Inflammatory macrophage treated with lipopolysaccharide for 4 hours (primary cell): ENCODE measurements at regions not wholly inside any gene's neighbourhood (a gene's known extent, or its start where the extent isn't known, plus 50 kb on each side); places are given as distances from the start of the nearest gene placed in this dataset.
"Not testable (repeated sequence)": the region's sequence is repeated elsewhere in the genome, so short reads cannot be mapped to it uniquely, and the experiment has no call there.

Experiments used
- DNase-seq: peaks from one replicate; pipeline ENCODE4 v3.0.0-alpha.2; 2020

DNA sequence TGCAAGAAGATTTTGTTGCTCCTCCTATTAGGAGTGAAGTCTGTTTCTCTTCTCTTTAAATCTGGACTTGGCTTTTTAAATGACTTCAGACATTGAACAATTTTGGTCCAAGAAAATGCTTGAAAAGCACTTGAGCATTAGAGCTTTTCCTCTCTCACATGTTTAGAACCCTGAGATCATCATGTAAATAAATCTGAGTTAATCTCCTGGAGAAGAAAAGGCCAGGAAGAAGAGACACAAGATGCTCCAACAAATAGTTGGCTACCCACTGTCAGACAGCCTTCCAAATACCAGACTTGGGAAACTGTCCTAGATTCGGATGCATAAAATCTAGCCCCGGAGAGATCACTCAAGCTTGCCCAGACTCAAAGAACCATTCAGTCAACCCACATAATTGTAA is 1353.1 kb upstream of the ADGRL4 start:
- no peak for DNase-seq

DNA sequence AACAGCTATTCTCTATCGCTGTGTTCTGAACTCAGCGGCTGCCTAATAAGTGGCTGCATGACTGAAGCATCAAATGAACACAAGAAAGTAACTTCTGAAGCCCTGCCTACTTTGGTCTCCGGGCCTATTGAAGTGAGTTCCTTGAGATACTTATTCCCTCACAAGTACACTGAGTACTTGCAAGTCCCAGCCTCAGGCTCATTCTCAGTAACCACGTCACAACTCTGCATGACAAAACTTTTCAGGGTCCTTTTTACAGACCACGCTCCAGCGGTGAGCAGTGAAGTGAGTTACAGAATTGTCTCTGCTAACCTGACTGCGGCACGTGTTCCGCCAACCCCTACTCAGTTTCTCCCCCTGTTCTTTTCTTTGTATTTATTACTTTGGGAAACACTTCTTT is 1342.7 kb upstream of the ADGRL4 start:
- no peak for DNase-seq

DNA sequence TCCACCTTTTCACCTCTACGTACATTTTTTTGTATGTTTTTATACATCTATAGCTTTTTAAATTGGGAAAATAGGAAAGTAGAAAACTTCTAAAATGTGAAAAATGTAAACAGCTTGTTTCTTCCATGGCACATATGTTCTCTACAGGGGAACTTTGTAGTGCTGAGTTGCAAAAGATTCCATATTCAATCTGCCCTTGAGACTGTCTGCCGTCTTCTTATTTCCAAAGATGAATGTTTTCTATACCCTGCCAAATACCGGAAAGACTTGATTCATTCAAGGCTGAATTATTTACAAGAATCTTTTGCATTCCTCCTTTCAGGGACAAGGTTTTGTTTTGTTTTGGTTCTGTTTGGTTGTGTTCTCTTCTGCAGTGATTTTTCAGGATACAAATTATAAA is 1334.5 kb upstream of the ADGRL4 start:
- DNase-seq: no peak

DNA sequence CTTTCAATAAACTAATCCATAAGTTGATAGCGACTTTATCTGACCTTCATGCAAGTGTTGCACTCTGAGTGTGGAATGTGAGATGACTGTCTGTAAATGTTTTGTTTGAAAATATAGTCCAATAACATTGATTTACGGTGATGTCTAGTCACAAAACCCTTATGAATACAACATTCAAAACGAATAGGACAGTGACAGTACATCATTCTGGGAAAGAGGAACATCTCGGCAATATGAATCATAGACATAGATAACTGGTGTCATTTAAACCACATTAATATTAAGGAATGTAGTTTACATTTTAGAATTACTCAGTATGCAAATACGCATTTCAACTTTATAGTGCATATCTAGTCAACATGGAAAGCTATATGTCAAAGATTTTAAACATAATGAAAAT is 1311.6 kb upstream of the ADGRL4 start:
- no peak for DNase-seq

DNA sequence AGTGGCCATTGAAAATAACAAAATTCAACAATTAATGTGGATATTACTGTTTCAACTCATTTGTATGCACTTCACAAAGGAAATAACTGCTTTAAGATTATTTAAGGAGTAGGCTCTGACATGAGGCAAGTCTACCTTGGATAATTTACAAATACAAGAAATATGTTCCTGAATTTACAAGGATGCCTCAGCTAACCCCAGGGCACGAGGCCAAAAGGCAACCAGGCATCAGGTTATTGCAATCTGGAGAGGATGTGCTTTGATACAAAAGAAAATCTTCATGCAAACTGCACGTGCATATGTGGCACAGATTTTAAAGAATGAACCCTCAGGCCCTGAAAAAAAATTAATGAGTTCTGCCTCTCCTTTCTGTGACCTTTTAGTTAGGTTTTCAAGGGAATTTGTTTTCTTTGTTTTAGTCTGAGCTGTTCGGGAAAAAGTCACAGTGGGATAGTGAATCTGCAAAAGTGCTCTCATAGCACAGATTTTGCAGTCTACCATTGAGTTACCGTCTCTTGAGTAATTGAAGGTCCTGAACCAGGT is 1304.2 kb upstream of the ADGRL4 start:
- no peak for DNase-seq

DNA sequence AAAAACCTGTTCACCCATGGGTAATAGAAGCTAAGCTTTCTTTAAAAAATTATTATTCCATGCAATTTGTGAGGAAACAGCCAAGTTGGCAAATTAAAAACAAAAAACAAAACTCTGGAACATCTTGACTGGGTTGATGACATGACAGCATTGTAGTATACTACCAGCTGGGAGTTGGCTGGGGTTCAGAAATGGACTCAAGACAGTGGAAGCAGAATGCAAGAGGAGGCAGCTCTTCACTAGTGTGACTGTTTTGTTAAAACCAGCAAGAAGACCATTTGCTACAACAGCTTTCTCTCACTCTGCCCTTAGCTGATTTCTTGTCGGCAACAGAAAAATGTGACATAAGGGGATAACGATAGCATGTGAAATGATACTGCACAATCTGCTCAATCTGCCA is 1298.9 kb upstream of the ADGRL4 start:
- no peak for DNase-seq

DNA sequence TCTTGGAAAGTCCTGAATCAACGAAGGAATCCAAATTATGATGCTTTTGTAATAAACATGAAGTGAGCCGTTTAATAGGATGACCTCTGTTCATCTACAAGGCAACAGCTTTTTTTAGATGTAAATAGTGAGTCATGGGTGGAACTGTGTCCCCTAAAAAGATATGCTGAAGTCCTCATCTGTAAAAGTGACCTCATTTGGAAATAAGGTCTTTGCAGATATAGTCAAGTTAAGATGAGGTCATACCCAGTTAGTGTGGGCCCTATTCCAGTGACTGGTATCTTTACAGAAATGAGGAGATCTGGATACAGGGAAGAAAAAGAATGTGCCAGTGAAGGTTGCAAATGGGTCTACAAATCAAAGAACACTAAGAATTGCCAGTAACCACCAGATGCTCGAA is 1287.3 kb upstream of the ADGRL4 start:
- DNase-seq: no peak

DNA sequence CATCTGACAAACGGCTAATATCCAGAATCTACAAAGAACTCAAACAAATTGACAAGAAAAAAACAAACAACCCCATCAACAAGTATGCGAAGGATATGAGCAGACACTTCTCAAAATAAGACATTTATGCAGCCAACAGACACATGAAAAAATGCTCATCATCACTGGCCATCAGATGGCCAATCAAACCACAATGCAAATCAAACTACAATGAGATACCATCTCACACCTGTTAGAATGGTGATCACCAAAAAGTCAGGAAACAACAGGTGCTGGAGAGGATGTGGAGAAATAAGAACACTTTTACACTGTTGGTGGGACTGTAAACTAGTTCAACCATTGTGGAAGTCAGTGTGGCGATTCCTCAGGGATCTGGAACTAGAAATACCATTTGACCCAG is 1282.2 kb upstream of the ADGRL4 start:
- DNase-seq: not testable (repeated sequence)

DNA sequence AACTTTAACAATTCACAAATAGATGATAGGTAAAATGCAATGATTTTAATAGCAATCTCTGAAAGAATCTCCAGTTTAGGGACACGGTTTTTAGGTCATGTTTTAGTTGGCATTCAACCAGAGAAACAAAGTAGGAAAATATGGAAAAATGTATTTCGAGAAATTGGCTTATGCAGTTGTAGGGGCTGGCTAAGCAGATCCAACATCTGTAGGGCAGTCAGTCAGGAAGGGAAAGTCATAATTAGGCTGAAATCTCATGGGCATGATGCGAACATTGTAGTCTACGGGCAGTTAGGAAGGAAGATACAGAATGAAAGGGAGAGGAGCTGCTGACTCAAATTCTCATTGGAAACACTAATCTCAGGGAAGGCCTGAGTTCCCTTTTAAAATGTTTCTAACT is 1276.0 kb upstream of the ADGRL4 start:
- DNase-seq: no peak

DNA sequence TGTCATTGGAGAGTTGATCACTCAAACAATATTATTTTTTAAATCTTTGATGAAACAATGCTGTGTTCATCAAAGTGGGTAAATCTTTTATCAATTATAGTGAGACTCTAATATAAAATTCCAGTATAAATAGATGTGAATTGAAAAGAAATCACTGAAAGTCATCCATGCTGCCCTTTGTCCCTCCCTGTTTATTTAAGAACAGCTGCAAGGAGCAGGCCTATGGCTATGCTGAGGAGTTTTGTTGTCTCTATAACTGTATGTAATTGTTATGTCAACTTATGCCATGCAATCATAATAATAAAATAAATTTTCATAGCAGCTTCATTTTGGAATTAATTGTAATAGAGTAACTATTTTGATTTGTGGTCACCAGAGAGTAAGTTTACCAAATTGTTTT is 1272.4 kb upstream of the ADGRL4 start:
- DNase-seq: no peak

DNA sequence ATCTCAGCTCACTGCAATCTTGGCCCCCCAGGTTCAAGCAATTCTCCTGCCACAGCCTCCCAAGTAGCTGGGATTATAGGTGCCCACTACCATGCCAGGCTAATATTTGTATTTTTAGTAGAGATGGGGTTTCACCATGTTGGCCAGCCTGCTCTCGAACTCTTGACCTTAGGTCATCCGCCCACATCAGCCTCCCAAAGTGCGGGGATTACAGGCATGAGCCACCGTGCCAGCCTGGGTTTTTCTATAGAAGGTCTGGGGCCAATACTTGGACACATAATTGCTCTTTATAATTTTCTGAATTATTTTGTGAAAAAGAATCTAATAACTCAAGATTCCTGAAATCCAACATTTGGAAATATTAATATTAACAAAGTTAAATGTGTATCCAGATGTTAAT is 1267.7 kb upstream of the ADGRL4 start:
- DNase-seq: no peak

DNA sequence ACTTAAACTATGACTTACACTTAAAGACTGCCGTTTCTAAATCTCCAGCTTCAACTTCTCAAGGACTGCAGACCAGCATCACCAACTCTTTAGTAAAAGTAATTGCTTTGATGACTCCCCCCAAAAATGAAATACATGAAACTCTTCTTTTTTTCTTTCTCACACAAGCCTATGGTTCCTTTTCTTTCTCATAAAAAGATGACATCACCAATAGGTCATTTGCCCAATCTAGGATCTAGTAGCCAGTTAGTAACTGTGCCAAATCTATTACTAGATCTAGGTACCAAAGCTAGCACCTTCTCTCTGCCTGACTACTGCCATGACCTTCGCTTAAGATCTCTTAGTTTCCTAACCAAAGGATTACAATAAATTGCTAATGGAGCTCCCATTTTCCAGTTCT is 1266.0 kb upstream of the ADGRL4 start:
- no peak for DNase-seq

DNA sequence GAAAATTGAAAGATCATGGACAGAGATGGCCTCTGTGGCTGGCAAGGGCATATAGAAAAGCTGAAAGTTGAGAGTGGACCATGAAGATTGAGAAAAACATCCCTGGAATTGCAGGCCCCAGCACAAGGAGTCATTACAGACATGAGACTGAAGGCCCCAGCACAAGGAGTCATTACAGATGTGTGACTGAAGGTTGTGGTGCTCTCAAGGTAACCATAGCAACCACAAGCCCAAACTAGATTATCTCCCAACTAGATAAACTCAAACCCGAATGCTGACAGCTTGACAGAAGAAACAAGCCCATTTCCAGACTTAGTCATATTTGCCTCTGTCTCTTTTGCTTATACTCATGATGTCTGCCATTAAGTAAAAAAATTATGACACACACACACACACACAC is 1252.1 kb upstream of the ADGRL4 start:
- DNase-seq: no peak

DNA sequence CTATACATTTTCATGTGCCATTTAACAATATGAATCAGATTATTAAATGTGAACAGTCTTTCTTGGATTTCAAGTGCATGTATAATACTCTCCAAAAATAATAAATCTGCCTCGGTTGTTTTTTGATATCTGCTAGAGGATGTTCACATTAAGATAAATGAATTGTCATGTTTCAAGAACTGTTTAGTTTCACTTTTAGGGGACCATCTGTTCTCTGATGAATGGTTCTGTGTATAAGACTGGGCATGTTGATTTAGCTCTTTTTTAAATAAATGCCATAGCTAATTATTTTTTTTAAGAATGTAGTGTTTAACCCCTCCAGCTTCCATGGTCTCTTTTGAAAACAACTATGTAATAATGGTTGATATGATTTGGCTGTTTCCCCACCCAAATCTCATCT is 1245.1 kb upstream of the ADGRL4 start:
- no peak for DNase-seq

DNA sequence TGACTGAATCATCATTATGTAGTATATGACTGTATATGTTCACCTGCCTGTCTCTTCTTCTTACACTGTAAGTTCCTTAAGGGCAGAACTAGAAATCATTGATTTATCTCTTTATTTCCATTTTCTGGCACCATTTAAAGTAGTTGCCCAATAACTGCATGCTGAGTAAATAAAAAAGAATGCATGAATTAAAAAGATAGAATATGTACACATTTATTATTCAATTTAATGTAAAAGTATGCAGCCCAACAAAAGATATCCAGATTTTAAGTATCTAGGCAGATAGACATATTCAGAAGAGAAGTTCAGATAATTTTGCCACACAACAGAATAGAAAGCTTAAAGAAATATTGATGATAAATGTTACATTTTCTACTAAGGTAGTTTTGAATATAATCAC is 1244.6 kb upstream of the ADGRL4 start:
- no peak for DNase-seq

DNA sequence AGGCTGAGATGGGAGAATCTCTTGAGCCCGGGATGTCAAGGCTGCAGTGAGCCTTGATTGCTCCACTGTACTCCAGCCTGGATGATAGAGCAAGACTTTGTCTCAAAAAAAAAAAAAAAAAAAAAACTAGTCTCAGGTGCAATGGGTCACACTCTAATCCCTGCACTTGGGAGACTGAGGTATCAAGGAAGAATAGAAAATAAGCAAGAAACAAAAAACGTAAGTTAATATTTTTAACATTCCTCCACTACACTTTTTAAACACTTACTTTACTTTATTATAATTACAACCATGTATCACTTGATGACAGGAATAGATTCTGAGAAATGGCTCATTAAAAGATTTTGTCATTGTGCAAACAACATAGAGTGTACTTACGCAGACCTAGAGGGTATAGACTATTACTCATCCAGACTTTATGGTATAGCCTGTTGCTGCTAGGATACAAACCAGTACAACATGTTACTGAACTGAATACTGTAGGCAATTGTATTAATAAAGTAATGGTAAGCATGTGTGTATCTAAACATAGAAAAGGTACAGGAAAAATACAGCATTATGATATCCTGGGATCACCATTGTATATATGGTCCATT is 1244.1 kb upstream of the ADGRL4 start:
- no peak for DNase-seq

DNA sequence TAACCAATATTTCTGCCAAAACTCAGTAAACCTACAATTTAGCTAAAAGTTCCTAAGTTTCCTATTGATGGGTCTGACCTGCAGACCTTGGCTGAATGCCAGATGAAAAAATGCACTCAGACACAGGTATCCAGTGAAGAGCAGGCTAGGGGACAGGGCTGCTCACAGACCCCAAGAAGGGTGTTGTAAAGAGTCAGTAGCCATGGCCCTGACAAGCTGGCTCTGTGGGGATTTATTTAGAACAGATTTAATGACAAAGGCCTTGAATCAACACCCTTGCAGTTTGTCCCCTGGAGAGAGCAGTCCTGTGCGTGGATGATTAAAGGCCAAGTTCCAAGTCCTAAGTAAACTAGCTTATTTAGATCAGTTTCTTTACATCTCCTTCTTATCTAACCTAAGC is 1243.2 kb upstream of the ADGRL4 start:
- DNase-seq: no peak

DNA sequence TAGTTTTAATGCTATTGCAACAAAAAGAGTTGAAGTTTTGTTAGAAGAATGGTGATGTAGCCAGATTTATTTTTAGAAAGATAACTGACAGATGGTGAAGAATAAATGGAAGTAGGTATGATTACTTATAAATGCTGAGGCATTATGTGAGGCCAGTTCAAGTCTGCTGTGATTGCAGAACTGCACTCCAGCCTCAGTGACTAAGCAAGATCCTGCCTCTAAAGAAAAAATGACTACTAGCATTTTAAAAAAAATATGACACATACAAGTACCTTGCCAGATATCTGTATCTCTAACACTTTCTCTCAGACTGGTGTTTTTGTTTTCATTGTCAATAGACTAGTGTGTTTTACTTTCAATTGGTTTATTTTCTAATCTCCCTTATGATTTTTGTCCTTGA is 1242.4 kb upstream of the ADGRL4 start:
- DNase-seq: no peak

DNA sequence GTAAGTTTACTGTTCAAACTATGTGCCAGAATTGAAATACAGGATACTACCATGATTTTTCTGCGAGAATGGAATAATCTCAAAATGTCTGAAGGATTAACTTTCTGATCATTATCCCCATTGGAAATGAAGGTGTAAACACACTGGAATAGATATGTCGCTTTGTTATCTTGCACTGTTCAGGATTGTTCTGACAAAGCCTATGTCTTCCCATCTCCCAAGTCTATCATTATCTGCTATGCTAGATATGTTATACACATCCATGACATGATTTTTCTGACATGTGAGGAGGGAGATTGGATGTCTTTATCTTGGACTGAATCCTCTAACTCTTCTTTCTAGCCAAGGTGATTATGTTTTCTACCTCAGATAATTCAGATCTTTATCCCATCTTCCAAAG is 1239.3 kb upstream of the ADGRL4 start:
- no peak for DNase-seq

DNA sequence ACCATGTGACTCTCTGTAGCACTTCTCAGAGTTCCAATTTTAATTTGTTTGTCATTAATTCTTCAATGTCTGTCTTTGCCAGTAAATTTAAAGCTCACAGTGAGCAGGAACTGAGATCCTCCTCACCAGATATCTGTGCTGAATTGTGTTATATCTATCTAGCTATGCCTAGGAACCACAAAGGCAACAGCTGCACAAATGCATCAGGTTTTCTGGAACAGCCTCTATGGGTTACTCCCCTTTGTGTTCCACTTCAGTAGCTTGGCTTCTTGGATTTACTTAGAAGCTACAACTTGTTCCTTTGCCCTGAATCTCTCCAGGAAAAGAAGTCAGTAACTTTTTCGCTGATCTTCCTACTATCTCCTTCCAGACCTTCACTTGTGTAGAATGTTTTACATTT is 1237.8 kb upstream of the ADGRL4 start:
- DNase-seq: no peak

DNA sequence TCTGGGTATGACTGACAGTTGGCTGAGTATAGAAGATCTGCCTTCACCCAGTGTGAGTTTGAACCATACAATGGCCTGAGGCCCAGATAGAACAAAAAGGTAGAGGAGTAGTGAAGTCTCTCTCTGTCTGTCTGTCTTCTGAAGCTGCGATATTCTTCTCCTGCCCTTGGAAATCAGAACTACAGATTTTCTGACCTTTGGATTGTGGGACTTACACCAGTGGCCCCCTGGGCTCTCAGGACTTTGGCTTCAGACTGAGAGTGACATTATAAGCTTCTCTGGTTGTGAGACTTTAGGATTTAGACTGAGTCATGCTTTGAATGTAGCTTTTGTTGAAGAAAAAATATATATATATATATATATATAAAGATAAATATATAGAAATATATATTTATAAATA is 1235.0 kb upstream of the ADGRL4 start:
- no peak for DNase-seq

DNA sequence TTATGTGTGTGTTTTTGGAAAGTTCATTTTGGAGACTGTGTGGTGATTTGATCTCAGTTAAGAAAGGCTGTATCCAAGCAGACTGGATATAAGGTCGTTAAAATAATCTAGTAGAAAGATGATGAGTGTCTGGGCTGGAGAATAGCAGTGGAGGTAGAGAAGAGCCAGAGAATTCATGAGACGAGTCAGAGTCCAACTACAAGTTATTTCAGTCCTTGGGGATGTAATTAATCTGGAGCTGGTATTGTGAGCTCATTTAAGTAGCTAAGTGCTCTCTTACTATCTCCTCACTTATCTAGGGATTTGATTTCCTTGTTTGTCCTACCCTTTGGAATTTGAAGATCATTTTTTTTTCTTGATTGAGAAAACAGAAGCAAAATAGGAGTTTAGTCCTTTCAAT is 1219.0 kb upstream of the ADGRL4 start:
- DNase-seq: no peak

DNA sequence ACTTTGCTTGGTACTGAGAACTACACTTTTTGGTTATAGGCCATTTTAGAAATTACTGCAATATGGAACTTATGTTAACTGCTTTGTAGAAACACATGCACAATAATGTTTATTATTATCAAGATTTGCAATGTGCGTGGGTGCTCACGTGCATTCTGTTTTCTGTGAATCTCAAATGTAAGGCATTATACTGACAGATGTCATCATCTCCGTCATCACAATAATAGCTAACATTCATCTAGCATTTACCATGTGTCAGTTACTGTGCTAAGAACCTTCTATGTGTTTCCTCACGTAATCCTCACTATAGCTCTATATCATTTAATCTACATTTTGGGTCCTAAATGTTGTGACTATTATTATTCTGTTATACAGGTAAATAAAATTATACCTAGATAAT is 1214.8 kb upstream of the ADGRL4 start:
- no peak for DNase-seq

DNA sequence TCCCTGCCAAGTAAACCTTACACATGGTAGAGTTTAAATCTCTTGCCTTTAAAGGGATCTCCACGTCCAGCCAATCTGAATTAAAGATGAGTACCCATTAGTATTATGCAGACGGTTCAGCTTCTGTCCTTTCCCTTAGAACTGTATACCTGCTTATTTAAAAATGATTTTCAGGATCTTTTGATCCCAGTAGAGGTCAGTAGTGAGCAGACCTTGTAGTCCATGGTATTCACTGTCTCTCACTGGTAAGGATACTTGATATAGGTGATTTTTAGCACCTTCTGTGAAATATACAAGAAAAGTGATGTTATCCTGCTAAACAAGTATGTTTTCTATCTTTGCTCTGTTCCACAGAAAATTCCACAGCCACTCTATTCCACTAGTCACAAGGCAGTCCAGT is 1211.6 kb upstream of the ADGRL4 start:
- peak; percentile 22 for DNase-seq

DNA sequence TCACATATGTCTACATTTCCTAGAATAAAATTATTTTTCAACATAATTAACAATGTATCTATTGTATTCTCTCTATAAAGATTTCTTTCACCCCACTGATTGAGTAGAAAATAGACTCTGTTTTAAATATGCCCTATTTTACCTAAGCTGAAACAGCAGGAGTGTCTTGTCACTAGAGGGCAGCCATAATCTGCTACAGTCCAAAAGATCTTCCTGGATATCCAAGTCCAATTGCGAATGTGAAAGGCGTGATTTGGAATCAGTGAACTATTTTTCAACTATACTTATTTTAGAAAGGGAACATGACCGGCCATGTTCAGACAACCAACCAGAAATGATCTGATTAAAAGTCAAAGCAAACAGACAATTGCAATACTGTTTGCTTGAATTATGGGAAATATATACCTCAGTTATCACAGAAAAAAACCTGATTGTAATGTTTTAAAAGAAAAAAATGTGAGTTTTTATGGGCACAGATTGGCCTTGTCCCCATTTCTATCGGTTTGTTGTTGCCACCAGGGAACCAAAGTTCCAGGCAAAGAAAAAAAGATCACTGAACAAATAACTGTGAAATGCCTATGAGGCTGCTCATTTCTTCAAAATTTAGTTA is 1211.0 kb upstream of the ADGRL4 start:
- DNase-seq: no peak
